ENCODE measurements at regions not wholly inside any gene's neighbourhood (a gene's known extent, or its start where the extent isn't known, plus 50 kb on each side); places are given as distances from the start of the nearest gene placed in this dataset.

- Histone ChIP-seq H3K9me3 (no peaks in the 10 kb centered on the region), H3K4me2 (no peak overlapping the region), H3K27me3 (no peaks in the 10 kb centered on the region), H4K20me1 (no peaks in the 10 kb centered on the region), H3K36me3 (no peaks in the 10 kb centered on the region), H3K4me3 (no peak overlapping the region), H3K9ac (no peak overlapping the region), H3K27ac (no peak overlapping the region), H3K4me1 (peaks cover 9% of the 10 kb centered on the region)
- TF ChIP-seq Cebpa-rat (IDR thresholded peaks at IDR 0.05), result no peak
These were observed 129.0 kb downstream of the SOCS6 start for GRCh38 chr18:70417847-70418246.

GRCh38 chr18:70416496-70416895 is 127.7 kb downstream of the SOCS6 start:
- Histone ChIP-seq H3K36me3 (no peaks in the 10 kb centered on the region), H3K4me1 (no peaks in the 10 kb centered on the region), H3K9me3 (no peaks in the 10 kb centered on the region), H3K27ac (no peak overlapping the region), H4K20me1 (no peaks in the 10 kb centered on the region), H3K9ac (no peak overlapping the region), H3K27me3 (no peaks in the 10 kb centered on the region), H3K4me3 (no peak overlapping the region), H3K4me2 (no peak overlapping the region)
- no peak for TF ChIP-seq Cebpa-rat (IDR thresholded peaks at IDR 0.05)

DNA sequence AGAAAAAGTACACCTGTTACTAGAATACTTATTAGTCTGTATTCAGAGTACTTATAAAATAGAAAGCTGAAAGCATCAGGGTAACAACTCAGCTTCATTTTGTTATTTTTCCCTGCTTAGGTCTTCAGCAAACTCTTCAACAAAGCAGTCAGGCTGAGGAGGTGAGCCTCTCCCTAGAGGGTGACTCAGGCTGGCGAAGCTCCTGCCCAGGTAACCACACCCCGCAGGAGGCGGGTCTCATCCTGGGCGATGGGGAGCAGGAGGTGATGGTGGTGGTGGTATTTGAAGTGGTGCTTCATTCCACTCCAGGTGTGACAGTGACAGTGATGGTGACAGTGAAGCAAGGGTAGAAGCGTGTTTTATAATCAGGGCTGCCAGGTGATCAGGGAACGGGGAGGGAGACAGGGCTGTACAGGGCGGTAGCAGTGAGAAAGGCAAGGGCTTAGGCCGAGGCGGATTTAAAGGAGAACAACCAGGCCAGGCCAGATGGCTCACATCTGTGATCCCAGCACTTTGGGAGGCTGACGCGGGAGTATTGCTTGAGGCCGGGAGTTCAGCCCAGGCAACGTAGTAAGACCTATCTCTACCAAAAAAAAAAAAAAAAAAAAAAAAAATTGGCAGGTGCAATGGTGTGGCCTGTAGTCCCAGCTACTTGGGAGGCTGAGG is 127.1 kb downstream of the SOCS6 start:
- no peak for TF ChIP-seq Cebpa-rat (IDR thresholded peaks at IDR 0.05)
- Histone ChIP-seq H3K4me2 (no peak overlapping the region), H3K4me3 (no peak overlapping the region), H3K4me1 (no peaks in the 10 kb centered on the region), H3K9me3 (no peaks in the 10 kb centered on the region), H3K36me3 (no peaks in the 10 kb centered on the region), H4K20me1 (no peaks in the 10 kb centered on the region), H3K27me3 (no peaks in the 10 kb centered on the region), H3K27ac (no peak overlapping the region), H3K9ac (no peak overlapping the region)

- no peaks in the 10 kb centered on the region for H3K27me3 ChIP-seq
- no peak overlapping the region for H3K4me2 ChIP-seq
- no peaks in the 10 kb centered on the region for H3K9me3 ChIP-seq
- H3K4me3 ChIP-seq, result no peak overlapping the region
- H3K36me3 ChIP-seq, result no peaks in the 10 kb centered on the region
- H3K9ac ChIP-seq, result no peak overlapping the region
- H3K4me1 ChIP-seq, result no peaks in the 10 kb centered on the region
- no peaks in the 10 kb centered on the region for H4K20me1 ChIP-seq
- no peak overlapping the region for H3K27ac ChIP-seq
- TF ChIP-seq Cebpa-rat (IDR thresholded peaks at IDR 0.05), result no peak
These were observed 125.6 kb downstream of the SOCS6 start for GRCh38 chr18:70414315-70414900.

- Histone ChIP-seq H3K27ac (no peak overlapping the region), H3K9me3 (no peaks in the 10 kb centered on the region), H3K36me3 (no peaks in the 10 kb centered on the region), H3K4me1 (no peaks in the 10 kb centered on the region), H4K20me1 (no peaks in the 10 kb centered on the region), H3K27me3 (no peaks in the 10 kb centered on the region), H3K4me2 (no peak overlapping the region), H3K9ac (no peak overlapping the region), H3K4me3 (no peak overlapping the region)
- no peak for TF ChIP-seq Cebpa-rat (IDR thresholded peaks at IDR 0.05)
These were observed 124.6 kb downstream of the SOCS6 start for GRCh38 chr18:70413455-70413854.

GRCh38 chr18:70411876-70412435 is 123.1 kb downstream of the SOCS6 start:
- Histone ChIP-seq H3K36me3 (no peaks in the 10 kb centered on the region), H3K9me3 (no peaks in the 10 kb centered on the region), H4K20me1 (no peaks in the 10 kb centered on the region), H3K4me3 (no peak overlapping the region), H3K4me2 (no peak overlapping the region), H3K27ac (no peak overlapping the region), H3K27me3 (no peaks in the 10 kb centered on the region), H3K4me1 (no peaks in the 10 kb centered on the region), H3K9ac (no peak overlapping the region)
- TF ChIP-seq Cebpa-rat (IDR thresholded peaks at IDR 0.05), result no peak

- Histone ChIP-seq H3K27me3 (no peaks in the 10 kb centered on the region), H3K4me3 (no peak overlapping the region), H3K9ac (no peak overlapping the region), H3K4me2 (no peak overlapping the region), H3K27ac (no peak overlapping the region), H3K36me3 (no peaks in the 10 kb centered on the region), H3K4me1 (no peaks in the 10 kb centered on the region), H3K9me3 (no peaks in the 10 kb centered on the region), H4K20me1 (no peaks in the 10 kb centered on the region)
- no peak for TF ChIP-seq Cebpa-rat (IDR thresholded peaks at IDR 0.05)
These were observed 122.5 kb downstream of the SOCS6 start for GRCh38 chr18:70411307-70411706.

GRCh38 chr18:70405052-70405451 is 116.2 kb downstream of the SOCS6 start:
- no peaks in the 10 kb centered on the region for H3K27me3 ChIP-seq
- TF ChIP-seq Cebpa-rat (IDR thresholded peaks at IDR 0.05), result no peak
- H3K36me3 ChIP-seq, result no peaks in the 10 kb centered on the region
- no peak overlapping the region for H3K9ac ChIP-seq
- H3K4me3 ChIP-seq, result no peak overlapping the region
- H3K9me3 ChIP-seq, result no peaks in the 10 kb centered on the region
- no peaks in the 10 kb centered on the region for H3K4me1 ChIP-seq
- no peak overlapping the region for H3K4me2 ChIP-seq
- H3K27ac ChIP-seq, result no peak overlapping the region
- no peaks in the 10 kb centered on the region for H4K20me1 ChIP-seq

- Histone ChIP-seq H4K20me1 (no peaks in the 10 kb centered on the region), H3K4me2 (no peak overlapping the region)
- no peak for TF ChIP-seq Cebpa-rat (IDR thresholded peaks at IDR 0.05)
These were observed 111.6 kb downstream of the SOCS6 start for GRCh38 chr18:70400476-70400875.

DNA sequence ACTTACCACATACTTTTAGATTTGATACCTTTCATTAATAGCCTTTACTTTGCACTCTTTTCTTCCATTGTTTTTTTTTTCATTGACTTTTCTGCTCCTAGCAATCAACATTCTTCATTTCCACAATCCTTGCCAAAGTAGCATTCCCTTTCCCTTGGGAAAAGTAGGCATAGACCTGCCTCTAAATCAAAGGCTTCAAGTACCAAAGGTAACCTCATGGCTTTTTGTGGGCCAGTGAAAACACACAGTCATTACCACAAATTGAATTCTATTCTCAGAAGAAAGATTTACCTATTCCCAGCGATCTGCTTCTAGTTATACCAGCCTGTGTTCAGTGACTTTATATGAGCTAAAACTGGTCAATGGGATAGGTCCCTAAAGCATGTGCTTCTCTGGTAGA is 109.2 kb downstream of the SOCS6 start:
- no peak overlapping the region for H3K27ac ChIP-seq
- no peaks in the 10 kb centered on the region for H3K27me3 ChIP-seq
- no peaks in the 10 kb centered on the region for H3K36me3 ChIP-seq
- no peaks in the 10 kb centered on the region for H3K4me1 ChIP-seq
- H3K9me3 ChIP-seq, result no peaks in the 10 kb centered on the region
- no peak overlapping the region for H3K4me3 ChIP-seq
- no peak overlapping the region for H3K9ac ChIP-seq
- no peaks in the 10 kb centered on the region for H4K20me1 ChIP-seq
- no peak overlapping the region for H3K4me2 ChIP-seq
- no peak for TF ChIP-seq Cebpa-rat (IDR thresholded peaks at IDR 0.05)

More at GRCh38 chr18:70400476-70400875, 111.6 kb downstream of the SOCS6 start:
- H3K27me3 ChIP-seq, result no peaks in the 10 kb centered on the region
- H3K4me1 ChIP-seq, result no peaks in the 10 kb centered on the region
- H3K9me3 ChIP-seq, result no peaks in the 10 kb centered on the region
- H3K9ac ChIP-seq, result no peak overlapping the region
- no peak overlapping the region for H3K27ac ChIP-seq
- H3K36me3 ChIP-seq, result no peaks in the 10 kb centered on the region
- no peak overlapping the region for H3K4me3 ChIP-seq

Measured in BLaER1 (cell line).